K562 (cell line): ENCODE measurements at regions not wholly inside any gene's neighbourhood (a gene's known extent, or its start where the extent isn't known, plus 50 kb on each side); places are given as distances from the start of the nearest gene placed in this dataset.

Experiments used
- ATAC-seq: fragments of 200-7000 bp; cut with Tn5 transposase; 3 replicates; pipeline ENCODE4 v1.9.1; 2020; ENCODE audit warnings: moderate library complexity
- BruUV-seq: library from RNA; stranded (reverse); fragments of 400-500 nt; replicated peaks from 2 replicates; lab custom pipeline; 2021; lab: Mats Ljungman, UMichigan
- CTCF ChIA-PET: fragments of 300-600 bp; formaldehyde crosslinking; extraction: SDS; loops from one replicate; lab custom pipeline; 2021; ENCODE audit warnings: low intra/inter-chr PET ratio; lab: Yijun Ruan, JAX
- POLR2A ChIA-PET: fragments of 300-600, 350-650 bp; sonication (Branson Sonifier 250); formaldehyde crosslinking; extraction: SDS; loops from one replicate; lab custom pipeline; 2021; ENCODE audit warnings: antibody characterized with exemption, inconsistent platforms; lab: Yijun Ruan, JAX
- DNase-seq, 4 experiments: peaks; one replicate each; pipeline versions ENCODE4 v3.0.0 to v3.0.0-alpha.2; 2011 to 2018; ENCODE audit warnings: low spot score in 3 of 4, mixed read lengths in 3 of 4; ENCODE audit errors: extremely low read depth in 1 of 4
- FAIRE-seq: peaks from 2 replicates; lab custom pipeline; 2011; peaks lifted over from hg19 to GRCh38; lab: Jason Lieb, UNC
- H2AFZ ChIP-seq: 2 replicates; pipeline ENCODE4 v1.6.0; 2011; ENCODE audit warnings: low read depth, low read length, control low read depth, inconsistent platforms
- H3K27ac ChIP-seq: fragments of 200-600 bp; 3 replicates; pipeline ENCODE4 v1.8.0; 2011; ENCODE audit warnings: low read depth, mild to moderate bottlenecking, control low read depth, inconsistent platforms, low read length, moderate library complexity, mixed read lengths; ENCODE audit errors: extremely low read depth
- H3K27me3 ChIP-seq, 2 experiments: fragments of 300-600 bp in 1 of 2; 2 replicates in 1 of 2; 3 replicates in 1 of 2; pipeline versions ENCODE4 v1.6.0 to v1.8.0; 2011; ENCODE audit warnings: inconsistent platforms in 2 of 2, low read length in 2 of 2, mild to moderate bottlenecking in 1 of 2, mixed read lengths in 1 of 2, moderate library complexity in 1 of 2; ENCODE audit not compliant: control insufficient read depth in 2 of 2, insufficient read depth in 2 of 2
- H3K36me3 ChIP-seq: fragments of 300-600 bp; 3 replicates; pipeline ENCODE4 v1.8.0; 2011; ENCODE audit warnings: mild to moderate bottlenecking, low read length, inconsistent platforms; ENCODE audit not compliant: control insufficient read depth, insufficient read depth
- H3K4me1 ChIP-seq, 2 experiments: fragments of 200-600 bp in 1 of 2; replicated peaks in 1 of 2; 2 replicates in 1 of 2; 3 replicates in 1 of 2; pipeline versions ENCODE4 v1.5.1 to v1.8.0; 2011; ENCODE audit warnings: inconsistent platforms in 2 of 2, low read length in 2 of 2, mild to moderate bottlenecking in 1 of 2, mixed read lengths in 1 of 2, moderate library complexity in 1 of 2; ENCODE audit not compliant: control insufficient read depth in 2 of 2, insufficient read depth in 2 of 2
- H3K4me2 ChIP-seq: 2 replicates; pipeline ENCODE4 v1.6.1; 2011; ENCODE audit warnings: low read length, control low read depth, inconsistent platforms, mixed read lengths; ENCODE audit not compliant: insufficient read depth
- H3K4me3 ChIP-seq: fragments of 200-600 bp; sonication (generic), shearing (Covaris generic); 2 replicates; pipeline ENCODE4 v1.5.1; 2016; ENCODE audit warnings: control low read depth, inconsistent platforms
- H3K79me2 ChIP-seq: fragments of 200-600 bp; 3 replicates; pipeline ENCODE4 v1.8.0; 2011; ENCODE audit warnings: low read length, inconsistent platforms; ENCODE audit not compliant: control insufficient read depth, insufficient read depth
- H3K9ac ChIP-seq, 2 experiments: 2 replicates each; pipeline versions ENCODE4 v1.6.0 to v1.6.1; 2011; ENCODE audit warnings: low read depth in 2 of 2, low read length in 2 of 2, control low read depth in 1 of 2, inconsistent platforms in 1 of 2, mild to moderate bottlenecking in 1 of 2, mixed read lengths in 1 of 2; ENCODE audit not compliant: insufficient read depth in 1 of 2
- H3K9me1 ChIP-seq: one replicate; pipeline ENCODE4 v1.6.0; 2011; ENCODE audit warnings: inconsistent platforms, mild to moderate bottlenecking, low read length, moderate library complexity; ENCODE audit not compliant: control insufficient read depth, insufficient read depth
- H3K9me3 ChIP-seq: replicated peaks from 2 replicates; pipeline ENCODE4 v1.5.1; 2011; ENCODE audit warnings: low read depth, low read length, inconsistent platforms; ENCODE audit not compliant: control insufficient read depth, insufficient read depth
- H4K20me1 ChIP-seq: replicated peaks from 2 replicates; pipeline ENCODE4 v1.6.1; 2011; ENCODE audit warnings: low read length, inconsistent platforms, mixed read lengths; ENCODE audit not compliant: control insufficient read depth, insufficient read depth
- BMI1 ChIP-seq: fragments of 150-350 bp; IDR thresholded peaks from 2 replicates; pipeline ENCODE4 v1.6.1; 2014; ENCODE audit warnings: low read length
- CTBP1 ChIP-seq: fragments of 450-650 bp; IDR thresholded peaks from 2 replicates; pipeline ENCODE4 v1.6.1; 2016; ENCODE audit warnings: borderline replicate concordance
- E2F3 ChIP-seq: fragments of 250-450 bp; sonication (Bioruptor Pico); IDR thresholded peaks from 2 replicates; pipeline ENCODE4 v1.4.0; 2020; ENCODE audit warnings: mild to moderate bottlenecking
- ELF1 ChIP-seq: fragments of 200-800 bp; sonication (Bioruptor generic); IDR thresholded peaks from 2 replicates; pipeline ENCODE4 v1.6.1; 2016; ENCODE audit warnings: missing genetic modification characterization, missing compliant biosample characterization
- FOXA1 ChIP-seq: fragments of 450-650 bp; IDR thresholded peaks from 2 replicates; pipeline ENCODE4 v1.6.1; 2016; ENCODE audit warnings: mild to moderate bottlenecking, borderline replicate concordance
- GABPB1 ChIP-seq: sonication (generic); formaldehyde crosslinking; IDR thresholded peaks from 2 replicates; pipeline ENCODE4 v1.8.0; 2022; ENCODE audit warnings: mild to moderate bottlenecking, missing genetic modification reagents
- HDAC6 ChIP-seq: IDR thresholded peaks from 2 replicates; pipeline ENCODE4 v1.6.1; 2012; ENCODE audit warnings: low read depth, mild to moderate bottlenecking, control low read depth, inconsistent platforms, low read length, moderate library complexity
- MAZ ChIP-seq, 2 experiments: fragments of 450-650 bp in 1 of 2; sonication (generic) in 1 of 2; formaldehyde crosslinking; IDR thresholded peaks in 1 of 2; conservative IDR thresholded peaks in 1 of 2; 2 replicates each; pipeline versions ENCODE4 v1.4.0 to v1.5.0; 2020; ENCODE audit warnings: mild to moderate bottlenecking in 1 of 2, missing genetic modification reagents in 1 of 2
- MBD1 ChIP-seq: fragments of 250-450 bp; sonication (Bioruptor Pico); IDR thresholded peaks from 2 replicates; pipeline ENCODE4 v1.8.0; 2022; ENCODE audit warnings: inconsistent platforms
- MEF2A ChIP-seq: IDR thresholded peaks from 2 replicates; pipeline ENCODE4 v1.6.1; 2011; ENCODE audit warnings: low read depth, mild to moderate bottlenecking, low read length, moderate library complexity; ENCODE audit not compliant: control insufficient read depth
- MYC ChIP-seq, 2 experiments: fragments of 250-450 bp in 1 of 2; sonication (Bioruptor Pico) in 1 of 2; IDR thresholded peaks; 2 replicates each; pipeline versions ENCODE4 v1.5.1 to v1.6.1; 2012 to 2021; ENCODE audit warnings: low read depth in 2 of 2, borderline replicate concordance in 1 of 2, improper control_type of control experiment in 1 of 2, low read length in 1 of 2, mild to moderate bottlenecking in 1 of 2, moderate library complexity in 1 of 2
- MYNN ChIP-seq, 2 experiments: sonication (generic); formaldehyde crosslinking in 1 of 2; IDR thresholded peaks; 2 replicates each; pipeline versions ENCODE4 v1.5.0 to v1.6.1; 2016 to 2020; ENCODE audit warnings: antibody characterized with exemption in 1 of 2, missing genetic modification reagents in 1 of 2
- NCOA2 ChIP-seq, 2 experiments: fragments of 450-650 bp; IDR thresholded peaks; 2 replicates each; pipeline ENCODE4 v1.6.1; 2018; ENCODE audit warnings: mild to moderate bottlenecking in 2 of 2, moderate library complexity in 1 of 2; ENCODE audit not compliant: partially characterized antibody in 2 of 2
- NR3C1 ChIP-seq: sonication (generic); formaldehyde crosslinking; IDR thresholded peaks from 2 replicates; pipeline ENCODE4 v1.8.1; 2022; ENCODE audit warnings: missing genetic modification reagents
- NRF1 ChIP-seq, 2 experiments: fragments of 450-650 bp; IDR thresholded peaks in 1 of 2; conservative IDR thresholded peaks in 1 of 2; 2 replicates each; pipeline ENCODE4 v1.6.1; 2014; ENCODE audit warnings: mild to moderate bottlenecking in 2 of 2
- RAD21 ChIP-seq, 2 experiments: fragments of 250-450 bp in 1 of 2; fragments of 450-650 bp in 1 of 2; sonication (Bioruptor Pico) in 1 of 2; formaldehyde crosslinking in 1 of 2; IDR thresholded peaks in 1 of 2; conservative IDR thresholded peaks in 1 of 2; 2 replicates each; pipeline versions ENCODE4 v1.4.0 to v1.8.0; 2020 to 2022; ENCODE audit warnings: mild to moderate bottlenecking in 2 of 2, moderate library complexity in 1 of 2
- SPI1 ChIP-seq: IDR thresholded peaks from 2 replicates; pipeline ENCODE4 v1.6.1; 2011; ENCODE audit warnings: low read depth, low read length, control low read depth, borderline replicate concordance
- ZNF143 ChIP-seq: sonication (generic); formaldehyde crosslinking; IDR thresholded peaks from 2 replicates; pipeline ENCODE4 v1.9.0; 2022; ENCODE audit warnings: mild to moderate bottlenecking, missing genetic modification reagents
- ZNF41 ChIP-seq: fragments of 250-450 bp; sonication (Bioruptor Pico); conservative IDR thresholded peaks from 2 replicates; pipeline ENCODE4 v1.4.0; 2020; ENCODE audit warnings: mild to moderate bottlenecking
- ZNF512 ChIP-seq: IDR thresholded peaks from 2 replicates; pipeline ENCODE4 v1.6.1; 2016; ENCODE audit warnings: missing genetic modification characterization, missing compliant biosample characterization
- WGBS: fragments of 100-300 bp; shearing (Covaris generic); methylation state at CpG from one replicate; pipeline ENCODE4 v1.1.6; 2016; ENCODE audit warnings: low coverage, mixed read lengths; ENCODE audit not compliant: insufficient coverage; ENCODE audit errors: missing lambda C conversion rate; 5-methylcytosine and 5-hydroxymethylcytosine counted together
- in situ Hi-C: fragments of 300-500 bp; cut with MboI; formaldehyde crosslinking; loops from 4 replicates; pipeline ENCODE4 v1.15.0; 2018; ENCODE audit warnings: inconsistent platforms, mixed read lengths
- intact Hi-C: fragments of 100-400 bp; cut with micrococcal nuclease; formaldehyde crosslinking; loops from 2 replicates; pipeline ENCODE4 v1.14.2; 2022

DNA sequence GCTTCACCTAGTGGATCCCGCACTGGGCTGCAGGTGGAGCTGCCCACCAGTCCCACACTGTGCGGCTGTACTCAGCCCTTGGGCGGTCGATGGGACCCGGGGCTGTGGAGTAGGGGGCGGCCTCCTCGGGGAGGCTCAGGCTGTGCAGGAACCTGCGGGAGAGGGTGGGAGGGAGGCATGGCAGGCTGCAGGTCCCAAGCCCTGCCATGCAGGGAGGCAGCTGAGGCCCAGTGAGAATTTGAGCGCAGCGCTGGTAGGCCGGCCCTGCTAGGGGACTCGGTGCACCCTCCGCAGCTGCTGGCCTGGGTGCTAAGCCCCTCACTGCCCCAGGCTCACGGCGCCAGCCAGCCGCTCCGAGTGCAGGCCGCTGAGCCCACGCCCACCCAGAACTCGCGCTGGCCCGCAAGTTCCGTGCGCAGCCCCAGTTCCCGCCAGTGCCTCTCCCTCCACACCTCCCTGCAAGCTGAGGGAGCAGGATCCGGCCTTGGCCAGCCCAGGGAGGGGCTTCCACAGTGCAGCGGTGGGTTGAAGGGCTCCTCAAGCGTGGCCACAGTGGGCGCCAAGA is 1407.6 kb downstream of the EPHA7 start:
- WGBS = under 1% methylated on average over 23 of the region's 29 CpGs
- no peak overlapping the region for H2AFZ ChIP-seq
- no peaks in the 10 kb centered on the region for H3K9me3 ChIP-seq
- no peak overlapping the region for H3K4me3 ChIP-seq
- H3K9ac ChIP-seq = no peak overlapping the region
- H4K20me1 ChIP-seq = no peaks in the 10 kb centered on the region
- H3K36me3 ChIP-seq = no peaks in the 10 kb centered on the region
- DNase-seq (no peak), FAIRE-seq (no peak), ATAC-seq (no peak)
- in situ Hi-C loops (no loop called here), intact Hi-C loops (no loop called here)
- CTCF ChIA-PET = no interaction called here
- H3K27me3 ChIP-seq = no peaks in the 10 kb centered on the region
- H3K4me1 ChIP-seq = no peaks in the 10 kb centered on the region
- POLR2A ChIA-PET = no interaction called here
- H3K27ac ChIP-seq = no peak overlapping the region
- no peak overlapping the region for H3K4me2 ChIP-seq
- H3K9me1 ChIP-seq = no peaks in the 10 kb centered on the region
- no TSS peak for BruUV-seq
- no peaks in the 10 kb centered on the region for H3K79me2 ChIP-seq
- TF ChIP-seq NCOA2 (IDR thresholded peaks at IDR 0.05; ENCODE audit: partially characterized antibody in 2 of 2) (no peak), ZNF512 (tag) (no peak), MEF2A (no peak), RAD21 (CRISPR knock-in tag; conservative IDR thresholded peaks at IDR 0.05 in 1 of 2, IDR thresholded peaks at IDR 0.05 in 1 of 2) (no peak), GABPB1 (CRISPR knock-in tag) (no peak), CTBP1 (no peak), FOXA1 (no peak), MYNN (IDR thresholded peaks at IDR 0.05) (no peak), MYNN (CRISPR knock-in tag; IDR thresholded peaks at IDR 0.05) (no peak), ZNF143 (CRISPR knock-in tag) (no peak), NRF1 (conservative IDR thresholded peaks at IDR 0.05 in 1 of 2, IDR thresholded peaks at IDR 0.05 in 1 of 2) (no peak), BMI1 (no peak), E2F3 (CRISPR knock-in tag) (no peak), MAZ (CRISPR knock-in tag; conservative IDR thresholded peaks at IDR 0.05 in 1 of 2, IDR thresholded peaks at IDR 0.05 in 1 of 2) (no peak), SPI1 (no peak), MYC (IDR thresholded peaks at IDR 0.05; ENCODE audit: low read depth, low read length) (no peak), MYC (CRISPR knock-in tag; IDR thresholded peaks at IDR 0.05; ENCODE audit: borderline replicate concordance, low read depth) (no peak), ELF1 (tag) (no peak), NR3C1 (no peak), HDAC6 (no peak), MBD1 (no peak), ZNF41 (CRISPR knock-in tag) (no peak)
- TF ChIP-seq, all 486 proteins: peak for 0
